Lower lobe of right lung (tissue), 2 donors: ENCODE measurements at regions not wholly inside any gene's neighbourhood (a gene's known extent, or its start where the extent isn't known, plus 50 kb on each side); places are given as distances from the start of the nearest gene placed in this dataset.

Experiments used
- ATAC-seq, 2 donors: fragments of 200-7000 bp; cut with Tn5 transposase; one replicate each; pipeline ENCODE4 v1.9.1; 2020 to 2022; ENCODE audit warnings: mild to moderate bottlenecking in 2 of 2, moderate library complexity in 2 of 2
- DNase-seq: peaks from one replicate; pipeline ENCODE4 v3.0.0-alpha.2; 2020
- H3K27ac ChIP-seq: fragments of 200-600 bp; one replicate; pipeline ENCODE4 v1.8.0; 2022
- H3K27me3 ChIP-seq: fragments of 200-600 bp; one replicate; pipeline ENCODE4 v1.8.0; 2022; ENCODE audit warnings: low read depth
- H3K36me3 ChIP-seq: fragments of 200-600 bp; one replicate; pipeline ENCODE4 v1.8.0; 2022; ENCODE audit warnings: mild to moderate bottlenecking
- H3K4me1 ChIP-seq: fragments of 200-600 bp; one replicate; pipeline ENCODE4 v1.8.0; 2022
- H3K4me3 ChIP-seq: fragments of 200-600 bp; one replicate; pipeline ENCODE4 v1.8.0; 2022; ENCODE audit warnings: mild to moderate bottlenecking
- H3K9me3 ChIP-seq: fragments of 200-600 bp; one replicate; pipeline ENCODE4 v1.8.0; 2022
- intact Hi-C: fragments of 100-400 bp; cut with DNase I; formaldehyde crosslinking; loops from one replicate; pipeline ENCODE4 v1.11.0; 2022
- TF ChIP-seq, protein P1 (sequence below): fragments of 200-600 bp; IDR thresholded peaks from one replicate; pipeline ENCODE4 v1.8.0; 2022; ENCODE audit warnings: antibody characterized with exemption, mild to moderate bottlenecking
- donor health status: DM: no; HTN: yes; CAD: no; lungs with severe emphysema.

DNA sequence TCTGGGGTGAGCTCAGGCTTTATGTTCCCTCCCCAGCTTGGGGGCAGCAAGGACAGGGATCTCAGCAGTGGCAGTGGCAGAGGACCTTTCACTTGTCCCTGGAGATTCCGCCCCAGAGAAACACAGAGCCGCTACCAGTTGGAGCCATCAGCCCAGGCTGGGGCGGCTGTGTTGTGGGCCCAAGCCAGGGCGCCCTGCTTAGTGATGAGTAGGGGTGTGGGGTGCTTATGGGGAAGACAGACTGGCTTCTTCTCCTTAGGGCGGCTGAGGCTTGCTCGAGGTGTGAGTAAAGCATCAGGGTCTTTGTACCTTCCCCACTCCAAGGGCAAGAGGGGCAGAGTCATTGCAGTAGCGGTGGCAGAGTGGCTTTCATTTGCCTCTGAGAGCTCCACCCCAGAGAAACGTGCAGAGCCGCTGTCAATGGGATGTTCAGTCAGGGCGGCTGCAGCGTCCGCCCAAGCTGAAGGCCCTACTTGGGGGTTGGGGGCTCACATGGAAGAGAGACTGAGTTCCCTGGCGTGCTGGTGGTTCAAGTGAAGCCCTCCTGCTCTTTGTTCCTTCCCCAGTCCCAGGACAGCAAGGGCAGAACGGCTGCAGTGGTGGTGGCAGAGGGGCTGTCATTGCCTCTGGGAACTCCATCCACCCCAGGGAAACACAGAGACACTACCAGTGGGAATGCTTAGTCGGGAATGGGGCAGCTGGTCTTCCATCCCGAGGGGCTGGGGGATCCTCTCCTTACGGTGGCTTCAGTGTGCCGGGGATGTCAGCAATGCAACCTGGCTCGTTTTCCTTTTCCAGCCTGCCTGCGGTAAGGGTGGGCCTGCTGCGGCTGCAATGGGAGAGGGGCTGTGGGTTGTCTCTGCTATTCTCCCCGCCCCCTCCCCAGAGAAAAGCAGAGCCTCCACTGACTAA, 2142.5 kb upstream of the TENM3 start:
- Histone ChIP-seq H3K4me1 (no peaks in the 10 kb centered on the region), H3K36me3 (no peaks in the 10 kb centered on the region), H3K27me3 (no peaks in the 10 kb centered on the region), H3K9me3 (no peaks in the 10 kb centered on the region), H3K27ac (no peak overlapping the region), H3K4me3 (no peak overlapping the region)
- DNase-seq (no peak), ATAC-seq (peak in 1 of 2 donors; percentile 30)
- TF ChIP-seq, protein P1, sequence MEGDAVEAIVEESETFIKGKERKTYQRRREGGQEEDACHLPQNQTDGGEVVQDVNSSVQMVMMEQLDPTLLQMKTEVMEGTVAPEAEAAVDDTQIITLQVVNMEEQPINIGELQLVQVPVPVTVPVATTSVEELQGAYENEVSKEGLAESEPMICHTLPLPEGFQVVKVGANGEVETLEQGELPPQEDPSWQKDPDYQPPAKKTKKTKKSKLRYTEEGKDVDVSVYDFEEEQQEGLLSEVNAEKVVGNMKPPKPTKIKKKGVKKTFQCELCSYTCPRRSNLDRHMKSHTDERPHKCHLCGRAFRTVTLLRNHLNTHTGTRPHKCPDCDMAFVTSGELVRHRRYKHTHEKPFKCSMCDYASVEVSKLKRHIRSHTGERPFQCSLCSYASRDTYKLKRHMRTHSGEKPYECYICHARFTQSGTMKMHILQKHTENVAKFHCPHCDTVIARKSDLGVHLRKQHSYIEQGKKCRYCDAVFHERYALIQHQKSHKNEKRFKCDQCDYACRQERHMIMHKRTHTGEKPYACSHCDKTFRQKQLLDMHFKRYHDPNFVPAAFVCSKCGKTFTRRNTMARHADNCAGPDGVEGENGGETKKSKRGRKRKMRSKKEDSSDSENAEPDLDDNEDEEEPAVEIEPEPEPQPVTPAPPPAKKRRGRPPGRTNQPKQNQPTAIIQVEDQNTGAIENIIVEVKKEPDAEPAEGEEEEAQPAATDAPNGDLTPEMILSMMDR = no peak
- intact Hi-C loops = no loop called here

DNA sequence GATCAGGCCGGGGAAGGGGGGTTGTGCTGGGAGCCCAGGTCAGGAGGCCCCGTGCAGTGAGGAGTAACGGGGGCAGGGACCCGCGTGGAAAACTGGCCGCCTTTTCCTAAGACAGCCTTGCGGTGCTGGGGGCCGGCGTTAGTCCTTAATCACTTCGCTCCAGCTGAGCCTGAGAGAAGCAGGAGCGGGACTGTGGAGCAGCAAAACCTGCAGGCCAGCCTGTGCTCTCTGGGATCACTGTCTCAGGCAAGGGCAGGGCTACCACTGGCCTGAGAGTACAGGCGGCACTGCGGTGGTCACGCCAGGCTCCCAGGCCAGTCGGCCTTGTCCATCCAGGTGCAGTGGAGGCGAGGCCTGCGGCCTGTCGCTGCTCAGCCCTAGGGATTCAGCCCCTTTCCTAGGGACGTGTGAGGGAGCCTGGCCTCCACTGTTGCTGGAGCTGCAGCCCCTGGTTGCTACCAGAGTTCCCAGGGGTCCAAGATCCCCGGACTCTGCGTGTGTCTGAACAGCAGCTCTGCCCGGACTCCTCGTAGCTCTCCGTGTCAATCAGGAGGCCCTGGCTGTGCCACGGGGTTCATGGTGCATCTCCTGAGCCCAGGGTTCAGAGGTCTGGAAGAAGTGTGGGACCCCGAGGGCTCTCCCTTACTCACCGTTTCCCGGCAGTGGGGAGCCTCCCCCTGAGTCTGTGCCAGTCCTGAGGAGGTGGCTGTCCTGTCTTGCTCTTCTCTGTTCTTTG, 2141.7 kb upstream of the TENM3 start:
- TF ChIP-seq, protein P1 = no peak
- Histone ChIP-seq H3K36me3 (no peaks in the 10 kb centered on the region), H3K27ac (no peak overlapping the region), H3K27me3 (no peaks in the 10 kb centered on the region), H3K9me3 (no peaks in the 10 kb centered on the region), H3K4me3 (no peak overlapping the region), H3K4me1 (no peaks in the 10 kb centered on the region)
- peak; percentile 9 to 51 for ATAC-seq
- intact Hi-C loops = no loop called here
- peak; percentile 31 for DNase-seq

DNA sequence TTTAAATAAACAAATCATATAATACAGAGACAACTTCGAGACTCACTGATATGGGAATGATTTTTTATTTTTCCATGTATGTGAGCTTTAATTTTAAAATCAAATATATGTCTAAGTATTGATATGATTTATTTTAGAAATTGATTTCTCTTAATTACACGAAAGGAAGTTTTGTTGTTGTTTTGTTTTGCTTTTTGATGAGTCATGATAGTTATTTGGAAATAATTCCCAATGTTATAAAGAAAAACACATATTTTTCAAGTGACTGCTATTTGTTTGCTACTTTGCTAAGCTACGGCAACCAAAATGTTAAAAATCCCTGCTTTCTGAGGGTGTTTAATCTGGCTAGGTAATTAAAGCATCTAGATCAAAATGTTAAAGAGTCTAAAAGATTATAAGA, 2139.4 kb upstream of the TENM3 start:
- no peaks in the 10 kb centered on the region for H3K4me1 ChIP-seq
- no peaks in the 10 kb centered on the region for H3K36me3 ChIP-seq
- TF ChIP-seq, protein P1 = no peak
- no peaks in the 10 kb centered on the region for H3K9me3 ChIP-seq
- no peaks in the 10 kb centered on the region for H3K27me3 ChIP-seq
- no peak for ATAC-seq
- no peak overlapping the region for H3K27ac ChIP-seq
- DNase-seq = no peak
- intact Hi-C loops = no loop called here
- H3K4me3 ChIP-seq = no peak overlapping the region

DNA sequence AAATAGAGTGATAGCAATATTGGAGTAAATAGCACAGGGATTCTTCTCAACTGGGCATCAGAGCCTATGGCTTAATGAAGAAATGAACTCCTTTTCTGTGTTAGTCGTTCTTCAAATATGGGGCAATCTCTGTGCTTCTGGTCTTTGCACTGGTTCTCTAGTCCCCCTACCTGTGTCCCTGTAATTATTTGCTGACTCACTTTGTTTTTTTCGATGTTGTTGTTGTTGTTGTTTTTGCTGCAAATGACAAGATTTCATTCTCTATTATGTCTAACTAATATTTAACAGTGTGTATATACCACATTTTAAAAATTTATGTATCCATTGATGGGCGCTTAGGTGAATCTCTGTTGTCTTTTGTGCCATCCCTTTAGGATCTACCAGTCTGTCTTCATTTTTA, 2137.8 kb upstream of the TENM3 start:
- no peaks in the 10 kb centered on the region for H3K27me3 ChIP-seq
- no peak for DNase-seq
- intact Hi-C loops = no loop called here
- H3K36me3 ChIP-seq = no peaks in the 10 kb centered on the region
- H3K4me3 ChIP-seq = no peak overlapping the region
- TF ChIP-seq, protein P1 = no peak
- no peak overlapping the region for H3K27ac ChIP-seq
- H3K9me3 ChIP-seq = no peaks in the 10 kb centered on the region
- ATAC-seq = no peak
- no peaks in the 10 kb centered on the region for H3K4me1 ChIP-seq

DNA sequence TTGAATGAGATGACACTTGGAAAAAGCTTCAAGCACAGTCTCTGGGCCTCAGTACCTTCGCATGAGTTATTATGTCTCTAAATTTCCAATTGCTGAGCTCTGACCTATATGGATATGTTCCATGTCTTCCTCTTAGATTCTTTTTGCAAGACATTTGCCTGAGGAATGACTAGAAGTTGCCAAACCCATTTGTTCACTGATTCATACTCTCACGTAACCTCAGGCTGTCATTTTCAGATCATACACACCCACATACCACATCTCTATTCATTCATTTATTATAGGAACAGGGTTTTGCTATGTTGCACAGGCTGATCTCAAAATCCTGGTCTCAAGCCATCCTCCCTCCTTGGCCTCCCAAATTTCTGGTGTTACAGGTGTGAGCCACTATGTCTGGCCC, 2137.1 kb upstream of the TENM3 start:
- Histone ChIP-seq H3K4me1 (no peaks in the 10 kb centered on the region), H3K4me3 (no peak overlapping the region), H3K27me3 (no peaks in the 10 kb centered on the region), H3K9me3 (no peaks in the 10 kb centered on the region), H3K27ac (no peak overlapping the region), H3K36me3 (no peaks in the 10 kb centered on the region)
- DNase-seq (no peak), ATAC-seq (no peak)
- intact Hi-C loops = no loop called here
- TF ChIP-seq, protein P1 = no peak
